SJCRH30 (cell line): ENCODE measurements at regions not wholly inside any gene's neighbourhood (a gene's known extent, or its start where the extent isn't known, plus 50 kb on each side); places are given as distances from the start of the nearest gene placed in this dataset.

ENCODE experiments used
- DNase-seq, 2 experiments: peaks; one replicate each; pipeline ENCODE4 v3.0.0-alpha.2; 2015 to 2020
- H3K27ac ChIP-seq: fragments of 250-450 bp; sonication (Bioruptor Pico); 2 replicates; pipeline ENCODE4 v1.5.1; 2020; ENCODE audit warnings: mild to moderate bottlenecking, moderate library complexity
- H3K27me3 ChIP-seq: fragments of 250-450 bp; sonication (Bioruptor Pico); 2 replicates; pipeline ENCODE4 v1.5.1; 2020; ENCODE audit warnings: mild to moderate bottlenecking, moderate library complexity
- H3K36me3 ChIP-seq: fragments of 250-450 bp; sonication (Bioruptor Pico); 2 replicates; pipeline ENCODE4 v1.5.1; 2020; ENCODE audit warnings: mild to moderate bottlenecking, moderate library complexity
- H3K4me1 ChIP-seq: fragments of 250-450 bp; sonication (Bioruptor Pico); 2 replicates; pipeline ENCODE4 v1.5.1; 2020; ENCODE audit warnings: mild to moderate bottlenecking, moderate library complexity
- H3K4me3 ChIP-seq: fragments of 250-450 bp; sonication (Bioruptor Pico); 2 replicates; pipeline ENCODE4 v1.5.1; 2020; ENCODE audit warnings: mild to moderate bottlenecking, moderate library complexity
- H3K9me3 ChIP-seq: fragments of 250-450 bp; sonication (Bioruptor Pico); replicated peaks from 2 replicates; pipeline ENCODE4 v1.5.1; 2020; ENCODE audit warnings: mild to moderate bottlenecking, moderate library complexity

GRCh38 chr1:234878288-234878687 lies 250.3 kb downstream of the TOMM20 start:
- DNase-seq, result no peak

DNA sequence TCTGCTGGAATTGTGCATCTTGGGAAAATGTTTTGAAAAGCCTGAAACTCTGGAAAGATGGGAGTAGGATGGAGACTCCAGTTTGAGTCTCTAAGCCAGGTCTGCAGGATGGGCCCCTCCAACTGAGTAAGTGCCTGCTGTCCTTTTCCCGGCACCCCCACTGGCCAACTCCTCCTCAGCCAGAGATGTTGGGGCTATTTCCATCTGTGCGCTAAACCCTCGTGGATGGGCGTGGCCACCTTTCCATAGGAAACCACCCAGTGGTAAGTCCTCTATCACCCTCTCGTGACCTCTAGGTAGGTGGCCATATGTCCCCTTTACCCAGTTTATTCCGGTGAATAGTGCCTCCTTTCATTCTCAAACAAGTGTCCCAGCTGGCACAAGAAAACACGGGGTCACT lies 250.9 kb downstream of the TOMM20 start:
- Histone ChIP-seq H3K4me1 (peaks cover 4% of the 10 kb centered on the region; the same call in 1 of the 2 replicates), H3K27ac (no peak overlapping the region), H3K36me3 (no peaks in the 10 kb centered on the region), H3K27me3 (no peaks in the 10 kb centered on the region), H3K4me3 (no peak overlapping the region), H3K9me3 (no peaks in the 10 kb centered on the region)
- DNase-seq, result no peak

More at GRCh38 chr1:234878288-234878687, 250.3 kb downstream of the TOMM20 start:
- Histone ChIP-seq H3K27me3 (no peaks in the 10 kb centered on the region), H3K4me1 (peaks cover 4% of the 10 kb centered on the region; the same call in 1 of the 2 replicates), H3K9me3 (no peaks in the 10 kb centered on the region), H3K36me3 (no peaks in the 10 kb centered on the region), H3K4me3 (no peak overlapping the region), H3K27ac (no peak overlapping the region)

- Histone ChIP-seq H3K4me3 (no peak overlapping the region), H3K36me3 (no peaks in the 10 kb centered on the region), H3K27ac (no peak overlapping the region), H3K27me3 (no peaks in the 10 kb centered on the region), H3K4me1 (peaks cover 11% of the 10 kb centered on the region), H3K9me3 (no peaks in the 10 kb centered on the region)
- DNase-seq, result no peak
Observed at GRCh38 chr1:234875953-234876855, 252.4 kb downstream of the TOMM20 start.

GRCh38 chr1:234875328-234875952 lies 253.2 kb downstream of the TOMM20 start:
- Histone ChIP-seq H3K36me3 (no peaks in the 10 kb centered on the region), H3K27ac (no peak overlapping the region), H3K9me3 (no peaks in the 10 kb centered on the region), H3K27me3 (no peaks in the 10 kb centered on the region), H3K4me3 (no peak overlapping the region), H3K4me1 (peaks cover 13% of the 10 kb centered on the region)
- DNase-seq, result no peak

DNA sequence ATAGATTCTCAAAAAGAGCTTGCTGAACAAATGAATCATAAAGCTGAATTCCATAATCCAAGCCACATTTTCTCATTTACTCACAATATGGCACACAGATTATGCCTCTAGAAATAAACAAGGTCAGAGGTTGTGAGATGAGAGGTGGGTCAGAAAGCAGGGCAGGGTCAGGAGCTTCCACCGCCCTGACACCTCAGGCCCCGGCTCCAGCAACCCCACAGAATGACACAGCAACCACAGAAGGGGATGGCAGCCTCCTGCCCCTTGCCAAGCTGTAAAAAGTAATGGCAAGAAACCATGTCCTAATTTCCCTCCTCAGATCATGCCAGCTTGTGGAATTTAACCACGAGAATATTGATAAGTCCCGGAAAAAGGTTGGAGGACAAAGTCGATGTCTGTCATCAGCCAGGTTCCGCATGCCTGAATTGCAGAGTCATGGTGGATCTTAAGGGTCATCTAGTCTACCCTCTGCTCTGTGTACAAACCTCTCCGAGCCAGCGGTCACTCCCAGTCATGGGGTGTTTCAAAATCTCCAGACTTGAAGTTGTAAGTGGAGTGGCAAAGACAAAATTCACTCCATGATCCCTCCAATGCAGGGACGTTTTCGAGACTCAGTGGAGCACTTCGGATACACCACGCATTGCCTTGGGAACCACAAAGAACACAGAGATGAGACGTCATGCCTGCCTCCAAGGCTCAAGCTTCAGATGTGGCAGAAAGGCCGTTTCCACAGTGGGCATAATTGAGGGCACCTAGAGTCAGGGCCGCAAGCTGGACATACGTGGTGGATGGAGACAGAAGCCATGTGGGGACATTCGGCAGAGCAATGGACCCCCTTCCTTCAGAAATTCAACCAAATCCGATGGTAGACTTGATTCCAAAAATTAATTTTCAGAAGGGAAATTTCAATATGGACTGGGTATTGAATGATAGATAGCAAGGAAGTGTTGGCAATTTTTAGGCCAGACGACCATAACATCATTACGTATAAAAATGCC lies 254.0 kb downstream of the TOMM20 start:
- DNase-seq, result no peak
- H3K4me1 ChIP-seq, result peaks cover 13% of the 10 kb centered on the region
- no peak overlapping the region for H3K27ac ChIP-seq
- H3K36me3 ChIP-seq, result no peaks in the 10 kb centered on the region
- H3K4me3 ChIP-seq, result no peak overlapping the region
- no peaks in the 10 kb centered on the region for H3K9me3 ChIP-seq
- no peaks in the 10 kb centered on the region for H3K27me3 ChIP-seq

- no peaks in the 10 kb centered on the region for H3K9me3 ChIP-seq
- H3K4me1 ChIP-seq, result peaks cover 20% of the 10 kb centered on the region
- no peaks in the 10 kb centered on the region for H3K27me3 ChIP-seq
- no peaks in the 10 kb centered on the region for H3K36me3 ChIP-seq
- DNase-seq, result peak; percentile 84 to 94
- H3K27ac ChIP-seq, result no peak overlapping the region
- H3K4me3 ChIP-seq, result no peak overlapping the region
Observed at GRCh38 chr1:234871710-234872271, 256.8 kb downstream of the TOMM20 start.

DNA sequence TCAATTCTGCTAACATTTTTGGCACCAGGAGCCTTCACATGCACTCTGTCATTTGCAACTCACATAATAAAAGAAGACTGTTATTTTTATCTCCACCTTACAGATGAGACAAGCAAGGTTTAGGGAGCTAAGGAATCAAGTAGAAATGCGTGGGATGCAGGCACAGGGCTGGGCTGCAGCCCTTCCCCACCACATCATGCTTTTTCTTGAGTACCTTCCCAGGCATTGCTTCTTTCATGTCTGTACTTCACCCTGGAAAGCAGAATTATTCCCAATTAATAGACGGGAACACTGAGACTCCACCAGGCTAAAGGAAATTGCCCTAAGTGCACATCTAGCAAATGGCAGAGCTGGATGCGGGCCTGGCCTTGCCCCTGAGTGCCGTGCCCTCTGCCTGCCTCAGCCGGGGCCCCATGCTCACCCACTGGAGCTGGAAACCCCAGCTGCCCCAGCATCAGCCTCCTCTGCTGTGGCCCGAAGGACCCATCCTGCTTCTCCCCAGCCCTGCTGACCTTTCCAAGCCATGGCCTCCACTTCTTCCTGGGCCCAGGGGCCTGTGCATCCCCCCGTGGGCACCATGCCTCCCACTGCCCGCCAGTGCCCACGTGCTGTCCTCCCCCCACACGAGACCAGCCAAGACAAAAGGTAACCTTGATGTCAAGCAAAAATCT lies 257.5 kb downstream of the TOMM20 start:
- Histone ChIP-seq H3K27me3 (no peaks in the 10 kb centered on the region), H3K4me1 (peaks cover 27% of the 10 kb centered on the region), H3K9me3 (no peaks in the 10 kb centered on the region), H3K27ac (no peak overlapping the region), H3K4me3 (no peak overlapping the region), H3K36me3 (no peaks in the 10 kb centered on the region)
- no peak for DNase-seq

GRCh38 chr1:234870020-234870981 lies 258.3 kb downstream of the TOMM20 start:
- no peak for DNase-seq
- H3K36me3 ChIP-seq, result no peaks in the 10 kb centered on the region
- H3K9me3 ChIP-seq, result no peaks in the 10 kb centered on the region
- peaks cover 28% of the 10 kb centered on the region for H3K4me1 ChIP-seq
- no peak overlapping the region for H3K4me3 ChIP-seq
- H3K27me3 ChIP-seq, result no peaks in the 10 kb centered on the region
- no peak overlapping the region for H3K27ac ChIP-seq

GRCh38 chr1:234869182-234870019 lies 259.2 kb downstream of the TOMM20 start:
- Histone ChIP-seq H3K9me3 (no peaks in the 10 kb centered on the region), H3K27ac (no peak overlapping the region), H3K36me3 (no peaks in the 10 kb centered on the region), H3K27me3 (no peaks in the 10 kb centered on the region), H3K4me1 (peaks cover 28% of the 10 kb centered on the region), H3K4me3 (no peak overlapping the region)
- DNase-seq, result no peak

- H3K36me3 ChIP-seq, result no peaks in the 10 kb centered on the region
- no peak overlapping the region for H3K4me3 ChIP-seq
- peaks cover 29% of the 10 kb centered on the region for H3K4me1 ChIP-seq
- H3K9me3 ChIP-seq, result no peaks in the 10 kb centered on the region
- no peaks in the 10 kb centered on the region for H3K27me3 ChIP-seq
- no peak for DNase-seq
- H3K27ac ChIP-seq, result no peak overlapping the region
Observed at GRCh38 chr1:234868296-234869147, 258.5 kb upstream of the IRF2BP2 start.

- H3K4me3 ChIP-seq, result no peak overlapping the region
- no peaks in the 10 kb centered on the region for H3K9me3 ChIP-seq
- H3K27me3 ChIP-seq, result no peaks in the 10 kb centered on the region
- no peak overlapping the region for H3K27ac ChIP-seq
- H3K36me3 ChIP-seq, result no peaks in the 10 kb centered on the region
- DNase-seq, result no peak
- peaks cover 29% of the 10 kb centered on the region for H3K4me1 ChIP-seq
Observed at GRCh38 chr1:234866007-234866866, 256.3 kb upstream of the IRF2BP2 start.
